Stomach (tissue), 8 donors: ENCODE measurements at regions not wholly inside any gene's neighbourhood (a gene's known extent, or its start where the extent isn't known, plus 50 kb on each side); places are given as distances from the start of the nearest gene placed in this dataset.

Experiments used
- DNase-seq, 2 donors: peaks; one replicate each; pipeline versions ENCODE4 v3.0.0 to v3.0.0-alpha.2; 2013 to 2019
- H3K27ac ChIP-seq, 5 donors: fragments of 200-600 bp in 4 of 5; sonication (generic) in 4 of 5; one replicate each; pipeline ENCODE4 v1.5.1; 2013 to 2019; ENCODE audit warnings: mild to moderate bottlenecking in 1 of 5, moderate library complexity in 1 of 5
- H3K27me3 ChIP-seq, 3 donors: fragments of 200-600 bp; sonication (generic); one replicate each; pipeline ENCODE4 v1.5.1; 2017 to 2019; ENCODE audit warnings: mixed run types in 1 of 3
- H3K36me3 ChIP-seq, 4 donors: fragments of 200-600 bp; sonication (generic); 1 replicate in 3 of 4; 2 replicates in 1 of 4; pipeline ENCODE4 v1.5.1; 2016 to 2019
- H3K4me1 ChIP-seq, 4 donors: fragments of 200-600 bp; sonication (generic); one replicate each; pipeline ENCODE4 v1.5.1; 2016 to 2019
- H3K4me3 ChIP-seq, 4 donors: fragments of 200-600 bp; sonication (generic) in 3 of 4; one replicate each; pipeline ENCODE4 v1.5.1; 2016 to 2019; ENCODE audit warnings: mild to moderate bottlenecking in 1 of 4
- H3K9me3 ChIP-seq, 4 donors: fragments of 200-600 bp; sonication (generic); one replicate each; pipeline ENCODE4 v1.5.1; 2016 to 2019
- CTCF ChIP-seq, 7 experiments: fragments of 450-650 bp in 4 of 7; fragments of 200-600 bp in 3 of 7; sonication (generic) in 3 of 7; IDR thresholded peaks; one replicate each; pipeline ENCODE4 v1.5.1; 2016 to 2019; ENCODE audit warnings: antibody characterized with exemption in 7 of 7, control low read depth in 2 of 7, mild to moderate bottlenecking in 1 of 7
- EP300 ChIP-seq: sonication (generic); formaldehyde crosslinking; IDR thresholded peaks from one replicate; pipeline ENCODE4 v1.6.1; 2017; ENCODE audit warnings: antibody characterized with exemption
- POLR2A ChIP-seq, 4 donors: fragments of 450-650 bp; IDR thresholded peaks; one replicate each; pipeline ENCODE4 v1.6.1; 2016; ENCODE audit warnings: antibody characterized with exemption in 4 of 4, control low read depth in 2 of 4, mild to moderate bottlenecking in 1 of 4, moderate library complexity in 1 of 4
- POLR2AphosphoS5 ChIP-seq, 3 donors: sonication (generic); formaldehyde crosslinking; IDR thresholded peaks; one replicate each; pipeline ENCODE4 v1.6.1; 2016; ENCODE audit warnings: antibody characterized with exemption in 3 of 3
- WGBS, 5 donors: extraction: QIAGEN DNeasy Blood & Tissue Kit in 3 of 5; methylation state at CpG; one replicate each; pipeline versions ENCODE4 v1.1.5 to v1.1.7; 2013 to 2018; 5-methylcytosine and 5-hydroxymethylcytosine counted together
- intact Hi-C: fragments of 100-400 bp; cut with DNase I; formaldehyde crosslinking; loops from one replicate; pipeline ENCODE4 v1.15.1; 2023; ENCODE audit warnings: low total_unique reads
- donor health status: healthy with polysubstance abuse.
- donor health status: Bipolar disorder and iron deficiency.
- donor health status: healthy.

- H3K4me3 ChIP-seq, result no peak overlapping the region
- 78 to 88% (median 87%) methylated on average over 4 to 8 of the region's 8 CpGs for WGBS, 5 donors
- H3K36me3 ChIP-seq, result no peaks in the 10 kb centered on the region
- H3K4me1 ChIP-seq, result peaks cover 15 to 18% (median 18%) of the 10 kb centered on the region in 4 donors
- H3K9me3 ChIP-seq, result no peaks in the 10 kb centered on the region
- no peak for TF ChIP-seq EP300
- no peak for TF ChIP-seq CTCF (IDR thresholded peaks at IDR 0.05)
- TF ChIP-seq POLR2A (IDR thresholded peaks at IDR 0.05), result no peak
- no peak for TF ChIP-seq POLR2AphosphoS5 (IDR thresholded peaks at IDR 0.05)
- H3K27me3 ChIP-seq, result peaks cover 12 to 84% (median 24%) of the 10 kb centered on the region in 3 donors
- no peak for DNase-seq
- intact Hi-C loops, result no loop called here
- H3K27ac ChIP-seq, result no peak overlapping the region
Observed at GRCh38 chr10:42929993-42930392, 146.9 kb upstream of the RET start.

DNA sequence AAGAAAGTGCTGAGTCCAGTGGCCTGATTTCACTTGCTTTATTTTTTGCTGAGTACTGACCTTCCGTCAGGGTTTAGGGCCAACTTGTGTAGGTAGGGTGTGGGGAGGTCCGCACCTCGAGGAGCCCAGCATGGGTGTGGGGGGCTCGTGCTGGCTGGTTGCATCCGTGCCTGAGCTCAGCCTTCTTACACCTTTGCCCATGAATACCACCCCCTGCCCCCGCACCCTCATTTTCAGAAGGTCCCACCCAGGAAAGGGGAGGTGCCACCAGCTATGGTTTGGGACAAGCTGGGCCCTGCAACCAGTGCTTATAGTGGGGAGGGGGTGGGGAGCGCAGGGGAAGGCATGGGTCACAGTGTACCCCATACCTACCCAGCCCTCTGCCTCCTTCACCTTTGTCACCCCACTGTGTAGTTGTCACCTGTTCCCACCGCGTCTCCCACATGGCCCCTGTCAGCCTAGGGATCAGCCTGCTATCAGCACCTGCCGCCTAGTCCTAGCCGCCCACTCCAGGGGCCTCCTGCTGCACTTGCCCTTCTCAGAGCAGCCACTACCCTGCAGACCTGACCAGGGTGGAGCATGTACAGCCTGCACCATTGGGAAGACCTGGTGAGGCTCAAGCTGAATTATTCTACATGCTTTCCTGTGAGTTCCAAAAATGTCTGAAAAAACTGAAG, 146.2 kb upstream of the RET start:
- TF ChIP-seq POLR2AphosphoS5 (IDR thresholded peaks at IDR 0.05) (no peak), POLR2A (IDR thresholded peaks at IDR 0.05) (no peak), CTCF (IDR thresholded peaks at IDR 0.05) (no peak), EP300 (no peak)
- H3K36me3 ChIP-seq, result no peaks in the 10 kb centered on the region
- 70 to 88% (median 82%) methylated on average over 11 of the region's 11 CpGs for WGBS, 5 donors
- H3K27me3 ChIP-seq, result peaks cover 12 to 89% (median 24%) of the 10 kb centered on the region in 3 donors
- H3K27ac ChIP-seq, result no peak overlapping the region
- peaks cover 15 to 18% (median 18%) of the 10 kb centered on the region in 4 donors for H3K4me1 ChIP-seq
- no peak for DNase-seq
- no peak overlapping the region for H3K4me3 ChIP-seq
- intact Hi-C loops, result no loop called here
- H3K9me3 ChIP-seq, result no peaks in the 10 kb centered on the region

DNA sequence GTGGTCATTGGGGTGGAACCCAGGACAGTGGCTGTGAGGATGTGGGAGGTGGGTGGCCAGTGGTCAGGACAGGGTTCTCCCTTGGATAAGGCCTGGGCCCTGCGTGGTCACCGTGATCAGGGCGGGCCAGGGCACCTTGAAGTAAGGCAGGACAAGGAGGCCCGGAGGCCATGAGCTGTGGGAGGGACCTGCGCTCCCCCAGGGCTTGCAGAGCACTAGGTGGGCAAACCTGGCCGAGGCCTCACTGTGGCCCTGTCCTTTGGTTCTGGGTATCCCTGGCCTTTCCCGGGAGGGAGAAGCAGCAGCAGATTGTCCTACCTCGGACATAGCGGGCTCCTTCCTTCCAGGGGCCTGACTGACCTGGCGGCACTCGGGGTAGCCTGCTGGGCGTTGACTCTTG, 144.8 kb upstream of the RET start:
- H3K27me3 ChIP-seq, result peaks cover 12 to 82% (median 24%) of the 10 kb centered on the region in 3 donors
- H3K27ac ChIP-seq, result no peak overlapping the region
- DNase-seq, result no peak
- H3K4me1 ChIP-seq, result peaks cover 15 to 18% (median 18%) of the 10 kb centered on the region in 4 donors
- intact Hi-C loops, result no loop called here
- no peaks in the 10 kb centered on the region for H3K36me3 ChIP-seq
- no peaks in the 10 kb centered on the region for H3K9me3 ChIP-seq
- TF ChIP-seq EP300 (no peak), POLR2AphosphoS5 (IDR thresholded peaks at IDR 0.05) (no peak), CTCF (IDR thresholded peaks at IDR 0.05) (no peak), POLR2A (IDR thresholded peaks at IDR 0.05) (no peak)
- 85 to 93% (median 90%) methylated on average over 10 to 12 of the region's 12 CpGs for WGBS, 5 donors
- H3K4me3 ChIP-seq, result no peak overlapping the region

DNA sequence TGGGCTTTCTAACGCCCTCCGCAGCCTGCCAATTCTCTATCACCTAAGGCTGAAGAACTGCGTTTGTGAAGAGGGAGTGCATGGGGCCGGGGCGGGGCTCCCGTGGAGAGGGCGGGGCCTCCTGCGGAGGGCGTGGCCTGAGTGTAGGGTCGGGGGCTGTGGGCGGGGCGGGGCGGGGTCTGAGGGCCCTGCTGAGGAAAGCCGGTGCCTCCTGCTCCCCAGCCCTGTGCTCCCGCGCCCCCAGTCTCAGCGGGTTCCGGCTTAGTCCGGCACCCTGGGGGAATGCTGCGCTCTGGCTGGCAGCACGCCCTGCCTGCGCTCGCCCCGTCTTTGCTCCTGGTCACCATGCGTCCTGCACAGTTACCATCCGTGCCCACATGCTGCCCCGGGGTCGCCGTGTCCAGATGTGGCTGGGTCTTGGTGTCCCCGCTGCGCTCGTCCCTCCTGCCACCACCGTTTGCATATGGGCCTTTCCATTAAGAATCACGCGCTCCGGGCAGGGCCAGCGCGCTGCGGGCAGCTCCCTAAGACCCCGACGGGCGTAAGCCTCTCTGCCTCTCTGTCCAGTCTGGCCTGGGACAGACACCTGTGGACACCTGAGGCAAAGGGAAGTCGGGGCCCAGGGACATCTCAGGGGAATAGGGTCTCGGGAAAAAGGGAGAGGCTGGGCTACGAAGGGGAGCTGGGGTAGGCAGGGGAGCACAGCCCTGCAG, 144.0 kb upstream of the RET start:
- Histone ChIP-seq H3K9me3 (no peaks in the 10 kb centered on the region), H3K4me3 (peak overlapping the region; percentile 12 to 41 (median 30)), H3K27ac (no peak overlapping the region), H3K27me3 (peaks cover 12 to 74% (median 24%) of the 10 kb centered on the region in 3 donors), H3K4me1 (peaks cover 15 to 18% (median 18%) of the 10 kb centered on the region in 4 donors), H3K36me3 (no peaks in the 10 kb centered on the region)
- peak in 1 of 2 donors; percentile 60 for DNase-seq
- WGBS, 5 donors, result 4 to 9% (median 4%) methylated on average over 16 to 45 of the region's 45 CpGs
- intact Hi-C loops, result no loop called here
- TF ChIP-seq POLR2A (IDR thresholded peaks at IDR 0.05) (no peak), CTCF (IDR thresholded peaks at IDR 0.05) (no peak), POLR2AphosphoS5 (IDR thresholded peaks at IDR 0.05) (no peak), EP300 (no peak)
